ENCODE measurements at regions not wholly inside any gene's neighbourhood (a gene's known extent, or its start where the extent isn't known, plus 50 kb on each side); places are given as distances from the start of the nearest gene placed in this dataset.
"Not testable (repeated sequence)": the region's sequence is repeated elsewhere in the genome, so short reads cannot be mapped to it uniquely, and the experiment has no call there.

DNA sequence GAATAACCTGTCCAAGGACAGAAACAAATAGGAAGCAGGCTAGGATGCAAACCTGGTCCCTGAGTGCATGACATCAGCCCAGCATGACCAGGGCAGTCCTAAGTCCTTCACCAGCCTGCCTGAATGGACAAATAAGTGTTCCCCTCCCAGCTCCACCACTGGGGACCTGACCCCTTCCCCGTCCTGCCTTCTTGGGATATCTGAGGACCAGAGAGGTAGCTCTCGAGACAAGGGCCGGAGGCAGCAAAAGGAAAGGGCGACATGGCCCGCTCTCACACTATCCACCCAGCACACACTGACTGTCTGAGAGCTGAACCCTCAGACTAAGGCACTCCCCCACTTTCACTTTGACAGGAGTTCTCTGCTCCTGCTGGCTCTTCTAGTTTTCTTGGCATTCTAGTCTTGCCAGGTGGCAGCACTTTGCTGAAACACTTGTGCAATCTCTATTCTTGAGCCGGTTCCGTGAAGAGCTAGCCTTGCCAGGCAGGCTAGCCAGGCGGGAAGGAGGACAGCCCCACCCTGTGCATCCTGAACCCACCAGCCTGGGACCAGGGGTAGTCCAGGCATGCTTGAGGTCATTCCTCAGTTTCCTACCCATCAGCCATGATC, 251.1 kb upstream of the RAB4A start:
- Histone ChIP-seq H3K27me3 (replicated peaks; ENCODE audit: insufficient read depth) (no peaks in the 10 kb centered on the region), H3K9me3 (no peaks in the 10 kb centered on the region), H3K4me3 (no peak overlapping the region), H3K4me1 (ENCODE audit: control insufficient read depth in 1 of 2, low read depth in 2 of 2) (peaks cover 0 to under 1% of the 10 kb centered on the region in 2 donors), H3K27ac (no peak overlapping the region), H3K36me3 (no peaks in the 10 kb centered on the region)
- no peak for ATAC-seq (ENCODE audit: insufficient number of reproducible peaks, low FRiP score, low read depth)
- no peak for DNase-seq (ENCODE audit: low spot score)
- TF ChIP-seq CTCF (IDR thresholded peaks at IDR 0.05), result no peak

DNA sequence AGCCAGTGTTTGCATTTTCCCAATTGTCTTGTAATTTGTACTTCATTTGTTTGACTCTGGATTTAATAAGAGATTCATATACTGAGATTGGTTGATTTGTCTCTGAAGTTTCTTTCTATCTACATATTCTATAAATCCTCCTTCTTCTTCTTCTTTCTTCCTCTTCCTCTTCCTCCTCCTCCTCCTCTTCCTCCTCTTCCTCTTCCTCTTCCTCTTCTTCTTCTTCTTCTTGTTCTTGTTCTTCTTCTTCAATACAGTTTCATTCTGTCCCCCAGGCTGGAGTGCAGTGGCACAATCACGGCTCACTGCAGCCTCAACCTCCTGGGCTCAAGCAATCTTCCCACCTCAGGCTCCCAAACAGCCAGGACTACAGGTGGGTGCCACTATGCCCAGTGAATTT, 249.9 kb upstream of the RAB4A start:
- H3K9me3 ChIP-seq; H3K36me3 ChIP-seq; ATAC-seq (ENCODE audit: insufficient number of reproducible peaks, low FRiP score, low read depth); H3K4me3 ChIP-seq; DNase-seq (ENCODE audit: low spot score); H3K27me3 ChIP-seq (replicated peaks; ENCODE audit: insufficient read depth); H3K4me1 ChIP-seq (ENCODE audit: control insufficient read depth in 1 of 2, low read depth in 2 of 2); H3K27ac ChIP-seq: not testable (repeated sequence)

DNA sequence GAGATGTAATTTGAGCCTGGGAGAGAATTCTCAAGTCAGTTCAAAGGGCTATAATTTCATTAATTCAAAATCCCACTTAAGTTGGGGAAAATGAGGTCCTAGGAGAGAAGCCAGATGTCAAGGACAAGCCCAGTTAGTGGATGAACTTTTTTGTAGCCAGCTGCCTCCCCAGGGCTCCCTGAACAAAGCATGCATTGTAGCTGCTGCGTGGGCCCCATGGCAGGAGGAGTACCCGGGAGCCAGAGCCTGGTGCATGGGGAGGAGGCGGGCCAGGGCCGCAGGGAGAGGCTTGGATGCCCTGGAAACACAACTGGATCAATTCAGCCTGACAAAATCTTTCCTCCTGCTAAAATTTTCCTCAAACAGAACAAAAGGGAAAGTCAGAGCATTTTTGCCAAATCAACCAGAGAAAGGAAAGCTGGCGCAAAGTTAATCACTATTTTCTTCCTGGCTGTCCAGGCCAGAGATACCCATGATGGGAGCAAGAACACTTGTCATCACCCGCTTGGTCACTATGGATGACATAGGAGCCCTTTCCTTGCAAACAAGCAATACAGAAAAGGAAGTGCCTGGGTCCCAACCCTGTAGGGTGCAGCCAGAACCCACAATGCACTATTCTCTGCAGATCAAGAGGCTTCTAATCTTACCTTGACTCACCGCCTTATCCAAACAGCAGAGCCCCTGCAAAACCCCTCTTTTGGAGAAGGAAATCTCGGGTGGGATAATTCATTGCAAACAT, 248.1 kb upstream of the RAB4A start:
- no peak overlapping the region for H3K4me3 ChIP-seq
- no peak overlapping the region for H3K27ac ChIP-seq
- DNase-seq (ENCODE audit: low spot score) (no peak), ATAC-seq (ENCODE audit: insufficient number of reproducible peaks, low FRiP score, low read depth) (no peak)
- H3K4me1 ChIP-seq (ENCODE audit: control insufficient read depth in 1 of 2, low read depth in 2 of 2), result peaks cover 0 to 3% of the 10 kb centered on the region in 2 donors
- H3K9me3 ChIP-seq, result no peaks in the 10 kb centered on the region
- TF ChIP-seq CTCF (IDR thresholded peaks at IDR 0.05), result no peak
- no peaks in the 10 kb centered on the region for H3K27me3 ChIP-seq (replicated peaks; ENCODE audit: insufficient read depth)
- H3K36me3 ChIP-seq, result no peaks in the 10 kb centered on the region

GRCh38 chr1:229023651-229024300, 247.1 kb upstream of the RAB4A start:
- Histone ChIP-seq H3K4me1 (ENCODE audit: control insufficient read depth in 1 of 2, low read depth in 2 of 2) (peaks cover 0 to 3% of the 10 kb centered on the region in 2 donors), H3K36me3 (no peaks in the 10 kb centered on the region), H3K9me3 (no peaks in the 10 kb centered on the region), H3K4me3 (no peak overlapping the region), H3K27ac (no peak overlapping the region), H3K27me3 (replicated peaks; ENCODE audit: insufficient read depth) (no peaks in the 10 kb centered on the region)
- DNase-seq (ENCODE audit: low spot score) (no peak), ATAC-seq (ENCODE audit: insufficient number of reproducible peaks, low FRiP score, low read depth) (no peak)
- TF ChIP-seq CTCF (IDR thresholded peaks at IDR 0.05), result no peak

DNA sequence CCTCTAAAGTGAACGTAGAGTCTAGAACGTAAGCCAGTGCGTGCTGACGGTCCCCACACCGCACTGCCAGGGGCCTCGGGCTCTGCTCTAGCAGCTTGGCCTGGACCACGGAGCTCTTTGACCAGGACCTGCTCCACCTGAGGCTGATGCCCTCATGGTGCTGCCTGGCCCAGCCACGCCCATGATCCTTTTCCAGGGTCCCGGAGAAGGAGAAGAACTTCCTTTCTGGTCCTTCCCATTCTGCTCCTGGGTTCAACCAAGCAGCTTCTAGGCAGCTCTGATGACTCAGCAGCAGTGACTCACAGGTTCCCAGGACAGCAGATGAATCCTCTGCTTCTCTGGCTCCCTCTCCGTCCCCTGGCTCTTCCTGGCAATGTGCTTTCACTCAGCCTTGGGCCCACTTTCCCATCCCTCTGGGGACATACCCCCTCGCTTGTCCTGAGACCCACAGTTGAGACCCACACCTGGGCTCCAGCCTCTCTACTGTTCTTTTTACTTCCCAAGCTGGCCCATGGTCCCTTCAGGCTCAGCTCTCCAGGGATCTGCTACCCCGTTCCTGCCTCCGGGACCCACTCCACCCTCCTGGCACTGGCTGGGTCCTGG, 246.3 kb upstream of the RAB4A start:
- Histone ChIP-seq H3K4me1 (ENCODE audit: control insufficient read depth in 1 of 2, low read depth in 2 of 2) (peaks cover 0 to 3% of the 10 kb centered on the region in 2 donors), H3K27me3 (replicated peaks; ENCODE audit: insufficient read depth) (no peaks in the 10 kb centered on the region), H3K36me3 (no peaks in the 10 kb centered on the region), H3K4me3 (no peak overlapping the region), H3K27ac (no peak overlapping the region), H3K9me3 (no peaks in the 10 kb centered on the region)
- no peak for ATAC-seq (ENCODE audit: insufficient number of reproducible peaks, low FRiP score, low read depth)
- TF ChIP-seq CTCF (IDR thresholded peaks at IDR 0.05), result no peak
- DNase-seq (ENCODE audit: low spot score), result peak; percentile 77

Data from thoracic aorta (tissue), 2 donors.